Esophagus squamous epithelium (tissue), 5 donors: ENCODE measurements at regions not wholly inside any gene's neighbourhood (a gene's known extent, or its start where the extent isn't known, plus 50 kb on each side); places are given as distances from the start of the nearest gene placed in this dataset.

Source experiments
- DNase-seq: peaks from one replicate; lab custom pipeline; 2025; lab: John Stamatoyannopoulos, UW
- H3K27ac ChIP-seq, 4 donors: fragments of 200-600 bp; sonication (generic); one replicate each; pipeline ENCODE4 v1.5.1; 2016 to 2019; ENCODE audit warnings: mild to moderate bottlenecking in 1 of 4
- H3K27me3 ChIP-seq, 4 donors: fragments of 200-600 bp; sonication (generic); 1 replicate in 3 of 4; 2 replicates in 1 of 4; pipeline versions ENCODE4 v1.5.1 to v1.6.0; 2017 to 2021; ENCODE audit warnings: antibody characterized with exemption in 1 of 4
- H3K36me3 ChIP-seq, 3 donors: fragments of 200-600 bp; sonication (generic); one replicate each; pipeline ENCODE4 v1.5.1; 2016 to 2019
- H3K4me1 ChIP-seq, 3 donors: fragments of 200-600 bp; sonication (generic); one replicate each; pipeline ENCODE4 v1.5.1; 2017 to 2019
- H3K4me3 ChIP-seq, 4 donors: fragments of 200-600 bp; sonication (generic); 1 replicate in 3 of 4; 2 replicates in 1 of 4; pipeline ENCODE4 v1.5.1; 2016 to 2019; ENCODE audit warnings: mild to moderate bottlenecking in 2 of 4, moderate library complexity in 1 of 4
- H3K9me3 ChIP-seq, 3 donors: fragments of 200-600 bp; sonication (generic); one replicate each; pipeline ENCODE4 v1.5.1; 2016 to 2019
- POLR2A ChIP-seq, 4 donors: fragments of 450-650 bp; IDR thresholded peaks; one replicate each; pipeline ENCODE4 v1.6.1; 2017; ENCODE audit warnings: antibody characterized with exemption in 4 of 4, mild to moderate bottlenecking in 4 of 4, moderate library complexity in 3 of 4
- WGBS, 2 donors: methylation state at CpG; one replicate each; pipeline ENCODE4 v1.1.5; 2018; 5-methylcytosine and 5-hydroxymethylcytosine counted together
- intact Hi-C: fragments of 100-400 bp; cut with DNase I; formaldehyde crosslinking; loops from one replicate; pipeline ENCODE4 v1.15.0; 2022
- TF ChIP-seq, protein P1 (sequence below), 6 experiments: fragments of 450-650 bp in 4 of 6; fragments of 200-600 bp in 2 of 6; sonication (generic) in 2 of 6; IDR thresholded peaks; one replicate each; pipeline ENCODE4 v1.5.1; 2016 to 2019; ENCODE audit warnings: antibody characterized with exemption in 6 of 6, mild to moderate bottlenecking in 4 of 6, moderate library complexity in 4 of 6
- donor health status: DM: yes; HTN: yes; CAD: no.

DNA sequence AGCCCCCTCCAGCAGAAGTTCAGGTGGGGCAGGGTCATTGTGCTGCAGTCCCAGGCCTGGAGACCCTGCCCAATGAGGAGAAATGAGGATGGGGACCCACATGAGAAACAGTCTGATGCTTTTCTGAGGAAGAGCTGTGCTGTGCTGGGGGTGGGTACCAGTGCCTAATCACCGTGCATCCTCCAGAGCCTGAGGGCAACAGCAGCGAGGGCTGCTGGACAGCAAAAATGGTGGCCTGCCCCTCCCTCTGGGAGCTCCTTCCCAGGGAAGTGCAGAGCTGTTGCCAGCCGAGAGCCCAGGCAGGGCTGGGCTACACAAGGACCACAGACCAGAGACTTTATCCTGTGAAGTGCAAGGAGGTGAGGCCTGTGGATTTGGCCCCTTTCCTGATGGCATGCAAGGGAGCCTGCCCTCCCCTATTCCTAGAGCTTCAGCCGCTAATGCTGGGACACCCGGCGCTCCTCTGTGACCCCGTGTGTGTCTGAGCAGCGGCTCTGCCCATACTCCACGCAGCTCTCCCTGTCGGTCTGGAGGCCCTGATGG lies 134.8 kb downstream of the DSEL start:
- WGBS, 2 donors, result no CpG with 5 or more reads among the region's 10 CpGs
- no peaks in the 10 kb centered on the region for H3K9me3 ChIP-seq
- no peak for TF ChIP-seq POLR2A (IDR thresholded peaks at IDR 0.05)
- TF ChIP-seq, protein P1, sequence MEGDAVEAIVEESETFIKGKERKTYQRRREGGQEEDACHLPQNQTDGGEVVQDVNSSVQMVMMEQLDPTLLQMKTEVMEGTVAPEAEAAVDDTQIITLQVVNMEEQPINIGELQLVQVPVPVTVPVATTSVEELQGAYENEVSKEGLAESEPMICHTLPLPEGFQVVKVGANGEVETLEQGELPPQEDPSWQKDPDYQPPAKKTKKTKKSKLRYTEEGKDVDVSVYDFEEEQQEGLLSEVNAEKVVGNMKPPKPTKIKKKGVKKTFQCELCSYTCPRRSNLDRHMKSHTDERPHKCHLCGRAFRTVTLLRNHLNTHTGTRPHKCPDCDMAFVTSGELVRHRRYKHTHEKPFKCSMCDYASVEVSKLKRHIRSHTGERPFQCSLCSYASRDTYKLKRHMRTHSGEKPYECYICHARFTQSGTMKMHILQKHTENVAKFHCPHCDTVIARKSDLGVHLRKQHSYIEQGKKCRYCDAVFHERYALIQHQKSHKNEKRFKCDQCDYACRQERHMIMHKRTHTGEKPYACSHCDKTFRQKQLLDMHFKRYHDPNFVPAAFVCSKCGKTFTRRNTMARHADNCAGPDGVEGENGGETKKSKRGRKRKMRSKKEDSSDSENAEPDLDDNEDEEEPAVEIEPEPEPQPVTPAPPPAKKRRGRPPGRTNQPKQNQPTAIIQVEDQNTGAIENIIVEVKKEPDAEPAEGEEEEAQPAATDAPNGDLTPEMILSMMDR (IDR thresholded peaks at IDR 0.05), result no peak
- no peaks in the 10 kb centered on the region for H3K36me3 ChIP-seq
- DNase-seq, result no peak
- no peak overlapping the region for H3K27ac ChIP-seq
- no peaks in the 10 kb centered on the region for H3K27me3 ChIP-seq
- H3K4me1 ChIP-seq, result no peaks in the 10 kb centered on the region
- no peak overlapping the region for H3K4me3 ChIP-seq
- intact Hi-C loops, result no loop called here

DNA sequence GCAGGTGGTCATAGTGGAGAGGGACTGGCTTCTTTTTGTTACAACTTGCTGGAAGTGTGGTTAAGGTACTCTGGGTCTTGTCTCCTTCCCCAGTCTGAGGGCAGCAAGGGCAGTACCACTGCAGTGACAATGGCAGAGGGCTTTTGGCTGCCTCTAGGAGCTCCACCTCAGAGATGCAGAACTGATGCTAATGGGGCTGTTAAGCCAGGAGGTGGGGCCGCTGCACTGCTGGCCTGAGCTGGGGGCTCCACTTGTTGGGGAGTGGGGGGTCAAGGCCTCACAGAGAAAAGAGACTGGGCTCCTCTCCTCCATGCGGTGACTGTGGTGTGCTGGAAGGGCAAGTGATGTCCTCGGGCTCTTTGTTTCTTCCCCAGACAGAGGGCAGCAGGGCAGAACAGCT lies 135.7 kb downstream of the DSEL start:
- DNase-seq, result no peak
- Histone ChIP-seq H3K27ac (no peak overlapping the region), H3K4me1 (no peaks in the 10 kb centered on the region), H3K4me3 (no peak overlapping the region), H3K9me3 (no peaks in the 10 kb centered on the region), H3K27me3 (no peaks in the 10 kb centered on the region), H3K36me3 (no peaks in the 10 kb centered on the region)
- intact Hi-C loops, result no loop called here
- TF ChIP-seq, protein P1 (IDR thresholded peaks at IDR 0.05), result no peak
- no peak for TF ChIP-seq POLR2A (IDR thresholded peaks at IDR 0.05)
- WGBS, 2 donors, result 80 to 94% methylated on average over 2 to 3 of the region's 3 CpGs

DNA sequence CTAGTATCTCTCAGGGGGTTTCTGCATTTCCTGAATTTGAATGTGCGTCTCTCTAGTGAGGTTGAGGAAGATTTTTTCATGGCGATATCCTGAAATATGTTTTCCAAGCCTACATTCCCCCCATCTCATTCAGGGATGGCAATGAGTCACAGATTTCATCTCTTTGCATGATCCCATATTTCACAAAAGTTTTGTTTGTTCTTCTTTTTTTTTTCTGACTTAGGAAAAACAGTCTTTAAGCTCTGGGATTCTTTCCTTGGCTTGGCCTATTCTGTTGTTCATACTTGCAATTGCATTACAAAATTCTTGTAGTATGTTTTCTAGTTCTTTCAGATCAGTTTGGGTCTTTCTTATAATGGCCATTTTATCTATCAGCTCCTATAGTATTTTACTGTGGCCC lies 136.5 kb downstream of the DSEL start:
- no peaks in the 10 kb centered on the region for H3K36me3 ChIP-seq
- no peak for TF ChIP-seq POLR2A (IDR thresholded peaks at IDR 0.05)
- TF ChIP-seq, protein P1 (IDR thresholded peaks at IDR 0.05), result no peak
- H3K4me3 ChIP-seq, result no peak overlapping the region
- no peaks in the 10 kb centered on the region for H3K27me3 ChIP-seq
- H3K27ac ChIP-seq, result no peak overlapping the region
- H3K9me3 ChIP-seq, result no peaks in the 10 kb centered on the region
- intact Hi-C loops, result no loop called here
- no peaks in the 10 kb centered on the region for H3K4me1 ChIP-seq
- WGBS, 2 donors, result 58 to 64% methylated on average over 2 of the region's 2 CpGs
- no peak for DNase-seq

DNA sequence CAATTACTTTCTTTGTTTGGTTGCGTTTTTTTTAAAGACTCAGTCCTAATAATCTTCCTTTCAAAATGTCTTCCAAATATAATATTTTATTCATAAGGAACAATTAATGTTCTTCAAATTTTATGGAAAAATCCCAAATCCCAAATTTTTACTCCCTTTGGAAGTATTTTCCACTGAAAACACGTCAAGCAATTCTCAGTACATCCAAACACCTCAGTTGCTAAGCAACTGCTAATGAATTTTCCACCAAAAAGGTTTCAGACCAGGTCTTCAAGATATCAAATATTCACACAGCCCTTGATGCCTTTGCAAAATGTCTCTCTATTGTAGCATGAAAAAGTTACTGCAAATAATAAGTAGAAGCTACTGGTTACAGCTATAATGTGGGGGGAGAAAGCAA lies 140.1 kb downstream of the DSEL start:
- 59 to 60% methylated on average over 2 of the region's 2 CpGs for WGBS, 2 donors
- Histone ChIP-seq H3K4me3 (no peak overlapping the region), H3K27me3 (no peaks in the 10 kb centered on the region), H3K4me1 (no peaks in the 10 kb centered on the region), H3K9me3 (no peaks in the 10 kb centered on the region), H3K36me3 (no peaks in the 10 kb centered on the region), H3K27ac (no peak overlapping the region)
- DNase-seq, result no peak
- TF ChIP-seq, protein P1 (IDR thresholded peaks at IDR 0.05), result no peak
- no peak for TF ChIP-seq POLR2A (IDR thresholded peaks at IDR 0.05)
- intact Hi-C loops, result no loop called here

DNA sequence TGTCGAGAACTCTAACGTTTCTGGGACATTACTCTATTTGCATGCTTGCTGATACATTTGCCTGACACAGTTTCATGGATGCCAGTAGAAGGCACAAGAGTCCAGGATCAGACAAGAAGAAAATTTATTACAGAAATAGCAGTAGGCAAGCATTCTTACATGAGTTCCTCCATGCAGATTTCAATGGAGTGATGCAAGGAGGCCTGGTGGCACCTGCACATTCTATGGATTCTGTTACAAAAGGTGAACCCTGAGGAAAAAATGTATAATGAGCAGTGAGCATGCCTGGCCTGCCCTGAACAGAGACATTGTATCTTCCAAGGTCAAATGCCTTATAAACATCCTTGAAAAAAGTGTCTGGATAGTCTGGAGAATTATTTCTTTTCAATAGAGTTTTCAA lies 142.9 kb downstream of the DSEL start:
- DNase-seq, result no peak
- H3K4me3 ChIP-seq, result no peak overlapping the region
- H3K9me3 ChIP-seq, result no peaks in the 10 kb centered on the region
- 74 to 80% methylated on average over 2 of the region's 2 CpGs for WGBS, 2 donors
- no peak for TF ChIP-seq POLR2A (IDR thresholded peaks at IDR 0.05)
- TF ChIP-seq, protein P1 (IDR thresholded peaks at IDR 0.05), result no peak
- no peaks in the 10 kb centered on the region for H3K27me3 ChIP-seq
- H3K36me3 ChIP-seq, result no peaks in the 10 kb centered on the region
- H3K27ac ChIP-seq, result no peak overlapping the region
- intact Hi-C loops, result no loop called here
- H3K4me1 ChIP-seq, result no peaks in the 10 kb centered on the region
